Right lobe of liver (tissue), 4 donors: ENCODE measurements at regions not wholly inside any gene's neighbourhood (a gene's known extent, or its start where the extent isn't known, plus 50 kb on each side); places are given as distances from the start of the nearest gene placed in this dataset.

Experiments
- CTCF ChIP-seq, 4 donors: fragments of 200-600 bp in 3 of 4; fragments of 450-650 bp in 1 of 4; IDR thresholded peaks; one replicate each; pipeline versions ENCODE4 v1.5.1 to v1.8.0; 2016 to 2022; ENCODE audit warnings: antibody characterized with exemption in 4 of 4, mild to moderate bottlenecking in 2 of 4
- POLR2A ChIP-seq: fragments of 450-650 bp; IDR thresholded peaks from one replicate; pipeline ENCODE4 v1.6.1; 2017; ENCODE audit warnings: antibody characterized with exemption, mild to moderate bottlenecking
- donor health status: DM: no; HTN: no; CAD: no.
- donor health status: DM: no; HTN: no; CAD: no.
- donor health status: DM: no; HTN: yes; CAD: no.

- TF ChIP-seq CTCF (IDR thresholded peaks at IDR 0.05): no peak
- no peak for TF ChIP-seq POLR2A
Observed at GRCh38 chr19:46954502-46954992, 65.1 kb upstream of the NPAS1 start.
